GM18907 (cell line): ENCODE measurements at regions not wholly inside any gene's neighbourhood (a gene's known extent, or its start where the extent isn't known, plus 50 kb on each side); places are given as distances from the start of the nearest gene placed in this dataset.

Experiments used
- ATAC-seq: cut with Tn5 transposase; IDR thresholded peaks from one replicate; pipeline ENCODE4 v1.9.1; 2021; ENCODE audit warnings: mild to moderate bottlenecking, moderate library complexity; ENCODE audit not compliant: unreplicated experiment

DNA sequence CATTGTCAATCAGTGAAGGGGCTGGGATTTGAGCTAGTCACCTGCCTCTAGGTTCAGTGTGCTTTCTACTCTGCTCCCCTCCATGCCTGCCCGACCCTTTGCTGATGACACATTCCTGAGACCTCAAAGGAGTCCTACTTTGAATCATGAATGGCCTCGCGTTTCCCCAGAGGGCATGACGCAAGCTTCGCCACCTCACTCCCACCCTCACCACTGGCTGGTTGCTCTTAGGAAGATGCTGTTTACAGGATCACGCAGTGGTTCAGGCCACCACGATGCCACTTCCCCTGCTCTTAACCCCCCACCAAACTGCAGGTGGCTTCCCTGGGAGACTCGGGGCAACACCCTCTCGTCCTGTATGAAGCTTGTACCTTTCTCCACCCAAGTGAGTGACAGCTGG is 62.9 kb upstream of the B3GAT1 start:
- no peak for ATAC-seq

DNA sequence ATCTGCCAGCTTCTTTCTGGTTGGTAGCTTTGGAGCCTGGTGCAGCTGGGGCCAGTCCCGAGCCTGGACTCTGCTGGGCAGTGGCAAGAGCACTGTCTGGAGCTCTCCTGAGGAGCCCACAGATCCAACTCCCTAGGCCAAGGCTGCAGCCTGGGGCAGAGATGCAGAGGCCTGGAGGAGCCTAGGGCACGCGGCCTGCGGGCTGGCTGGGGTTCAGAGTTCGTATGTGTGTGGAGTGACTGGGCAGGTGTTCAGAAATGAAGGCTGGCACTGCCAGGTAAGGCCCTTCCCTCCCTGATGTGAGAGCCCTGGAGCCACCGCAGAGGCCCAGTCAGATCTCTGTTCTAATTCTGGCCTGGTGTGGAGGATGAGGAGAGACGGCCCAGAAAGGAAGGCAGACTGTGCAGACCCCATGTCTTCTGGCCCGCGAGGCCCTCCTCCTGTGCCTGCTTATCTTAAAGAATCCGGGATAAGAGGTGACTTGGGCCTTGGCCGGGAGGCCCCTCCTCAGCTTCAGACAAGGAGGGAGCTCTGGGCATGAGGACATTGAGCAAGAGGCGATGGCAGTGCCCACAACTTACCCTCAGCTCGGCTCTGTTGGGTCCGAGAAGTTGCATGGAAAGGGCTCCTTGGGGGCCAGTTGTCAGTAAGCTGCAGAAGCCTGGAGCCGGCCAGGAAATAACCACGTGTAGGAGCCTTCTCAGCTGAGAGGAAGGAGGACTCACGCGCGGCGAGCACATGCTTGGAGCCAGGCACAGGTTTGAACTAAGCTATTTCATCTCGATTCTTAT is 62.2 kb upstream of the B3GAT1 start:
- no peak for ATAC-seq

DNA sequence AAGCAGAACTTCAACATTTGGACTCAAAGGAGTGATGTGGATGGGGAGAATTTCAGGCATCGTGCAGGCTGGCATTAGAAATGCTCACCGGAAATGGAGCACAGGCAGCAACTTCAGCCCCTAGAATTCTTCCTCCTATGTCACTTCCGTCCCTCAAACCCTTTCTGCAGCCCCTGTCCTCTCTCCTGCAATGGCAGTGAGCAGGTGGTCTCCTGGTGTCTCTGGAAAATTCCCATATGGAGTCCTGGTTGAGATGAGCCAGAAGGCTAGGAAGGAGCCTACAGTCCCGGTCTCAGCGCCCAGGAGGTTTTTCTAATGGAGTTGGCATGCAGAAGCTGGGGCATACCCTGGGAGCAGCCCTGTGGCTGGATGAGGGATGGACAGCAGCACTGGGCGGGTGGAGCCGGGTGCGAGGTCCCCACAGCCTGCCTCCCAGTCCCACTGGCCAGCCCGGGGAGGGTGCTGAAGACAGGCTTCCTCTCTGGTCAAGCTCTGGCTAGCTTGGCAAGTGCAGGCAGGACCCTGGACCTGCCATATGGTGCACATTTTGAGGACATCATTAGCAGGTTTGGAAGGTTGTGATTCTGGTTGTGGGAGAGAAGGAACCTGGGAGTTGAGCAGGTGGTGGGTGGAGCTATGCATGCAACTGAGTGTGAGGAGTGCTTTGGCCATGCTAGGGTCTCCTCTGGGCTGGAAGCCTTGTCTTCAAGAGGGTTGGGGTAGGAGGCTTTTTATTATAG is 59.8 kb upstream of the B3GAT1 start:
- ATAC-seq, result no peak

DNA sequence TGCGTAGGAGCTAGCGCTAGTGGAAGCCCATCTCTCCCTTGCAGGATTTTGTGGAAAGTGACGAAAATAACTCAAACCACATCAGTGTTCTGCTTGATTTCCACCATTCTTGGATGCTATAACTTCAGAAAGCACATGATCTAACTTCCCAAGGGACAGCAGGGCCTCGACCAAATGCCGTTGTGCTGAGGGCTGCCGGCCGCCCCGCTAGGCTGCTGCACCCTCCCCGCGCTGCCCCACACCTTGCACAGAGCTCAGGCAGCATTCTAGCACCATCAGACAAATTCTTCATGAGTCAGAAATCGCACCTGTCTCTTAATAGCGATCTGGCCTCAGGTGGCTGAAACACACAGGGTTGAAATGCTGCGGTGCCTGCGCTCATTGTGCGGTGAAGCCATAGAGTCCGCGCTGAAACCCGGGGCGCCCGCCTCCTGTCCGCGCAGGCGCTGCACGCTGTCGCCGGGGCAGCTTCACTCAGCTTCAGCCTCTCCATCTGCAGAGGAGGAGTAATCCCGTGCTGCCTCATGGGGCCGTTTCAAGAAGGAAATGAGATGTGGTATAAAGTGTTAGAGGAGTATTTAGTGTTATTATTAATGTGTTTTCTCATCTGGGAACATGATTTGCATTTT is 59.2 kb upstream of the B3GAT1 start:
- no peak for ATAC-seq

DNA sequence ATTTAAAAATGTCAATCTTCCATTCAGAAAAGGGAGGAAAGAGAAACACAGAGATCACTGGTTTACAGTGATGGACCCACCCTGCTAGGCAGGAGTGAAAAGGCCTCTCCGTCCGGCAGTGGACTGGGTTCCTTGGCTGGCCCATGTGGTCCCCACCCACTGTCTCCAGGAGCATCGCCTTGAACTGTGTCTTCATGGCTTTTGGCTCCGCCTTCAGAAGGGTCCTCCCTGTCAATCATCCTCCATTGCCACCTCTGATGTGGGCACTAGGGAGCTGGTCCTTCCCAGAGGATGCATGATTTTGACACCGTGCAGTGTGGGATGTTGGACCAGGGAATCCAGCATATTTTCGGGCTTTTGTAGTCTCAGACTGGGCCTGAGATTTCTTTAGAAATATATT is 58.2 kb upstream of the B3GAT1 start:
- ATAC-seq, result no peak

DNA sequence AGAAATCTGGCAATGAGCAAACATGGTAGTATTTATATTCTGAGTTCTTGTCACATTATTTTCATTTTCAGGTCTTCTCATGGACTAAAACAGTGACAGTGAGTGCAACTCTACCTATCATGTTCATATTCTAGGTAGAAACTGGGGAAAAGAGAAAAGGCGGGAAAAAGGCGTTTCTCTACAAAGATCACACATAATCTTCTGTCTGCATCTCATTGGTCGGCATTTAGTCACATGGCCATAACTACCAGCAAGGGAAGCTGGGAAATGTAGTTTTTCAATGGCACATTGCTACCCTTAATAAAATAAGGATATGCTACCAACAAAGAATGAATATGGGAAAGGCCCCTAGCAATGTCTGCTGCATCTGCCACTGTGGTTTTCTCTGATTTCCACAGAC is 57.6 kb upstream of the B3GAT1 start:
- ATAC-seq, result no peak

DNA sequence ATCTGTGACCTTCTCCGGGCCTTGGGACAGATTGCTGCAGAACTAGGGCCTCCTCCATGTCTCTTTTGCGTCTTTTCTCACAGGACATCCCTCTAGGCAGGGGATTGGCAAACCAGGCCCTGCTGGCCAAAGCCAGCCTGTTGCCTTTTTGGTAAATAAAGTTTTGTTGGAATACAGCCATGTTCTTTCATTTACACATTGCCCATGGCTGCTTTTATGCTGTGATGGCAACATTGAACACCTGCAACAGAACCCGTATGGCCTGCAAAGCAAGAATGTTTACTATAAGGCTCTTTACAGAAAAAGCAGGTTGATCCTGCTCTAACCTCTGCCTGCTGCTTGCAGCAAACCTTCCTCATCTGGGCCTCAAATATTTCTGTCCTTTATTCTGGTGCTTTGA is 56.8 kb upstream of the B3GAT1 start:
- no peak for ATAC-seq

DNA sequence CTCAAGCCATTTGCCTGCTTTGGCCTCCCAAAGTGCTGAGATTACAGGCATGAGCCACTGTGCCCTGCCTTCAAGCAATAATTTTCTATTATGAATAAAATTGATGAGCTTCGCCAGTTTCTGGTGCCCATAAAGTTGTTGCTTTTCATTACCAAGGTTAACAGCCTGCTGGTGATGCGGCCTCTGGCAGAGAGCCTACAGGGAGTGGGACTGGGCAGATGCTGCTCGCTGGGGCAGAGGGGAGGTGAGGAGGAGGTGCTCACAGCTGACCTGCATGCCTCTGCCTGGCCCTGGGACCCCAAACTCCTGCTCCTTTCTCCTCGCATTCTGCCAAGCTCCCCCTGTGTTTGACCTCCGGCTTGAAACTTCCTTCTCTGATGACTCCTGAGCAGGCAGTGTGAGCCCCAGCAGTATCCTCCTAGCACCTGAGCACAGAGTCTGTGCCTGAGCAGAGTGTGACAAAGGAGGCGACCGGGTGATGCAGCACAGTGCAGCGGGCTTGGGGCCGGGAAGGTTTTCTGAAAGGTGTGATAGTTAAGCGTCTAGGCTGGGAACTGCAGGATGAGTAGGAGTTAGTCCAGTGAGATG is 56.1 kb upstream of the B3GAT1 start:
- no peak for ATAC-seq

DNA sequence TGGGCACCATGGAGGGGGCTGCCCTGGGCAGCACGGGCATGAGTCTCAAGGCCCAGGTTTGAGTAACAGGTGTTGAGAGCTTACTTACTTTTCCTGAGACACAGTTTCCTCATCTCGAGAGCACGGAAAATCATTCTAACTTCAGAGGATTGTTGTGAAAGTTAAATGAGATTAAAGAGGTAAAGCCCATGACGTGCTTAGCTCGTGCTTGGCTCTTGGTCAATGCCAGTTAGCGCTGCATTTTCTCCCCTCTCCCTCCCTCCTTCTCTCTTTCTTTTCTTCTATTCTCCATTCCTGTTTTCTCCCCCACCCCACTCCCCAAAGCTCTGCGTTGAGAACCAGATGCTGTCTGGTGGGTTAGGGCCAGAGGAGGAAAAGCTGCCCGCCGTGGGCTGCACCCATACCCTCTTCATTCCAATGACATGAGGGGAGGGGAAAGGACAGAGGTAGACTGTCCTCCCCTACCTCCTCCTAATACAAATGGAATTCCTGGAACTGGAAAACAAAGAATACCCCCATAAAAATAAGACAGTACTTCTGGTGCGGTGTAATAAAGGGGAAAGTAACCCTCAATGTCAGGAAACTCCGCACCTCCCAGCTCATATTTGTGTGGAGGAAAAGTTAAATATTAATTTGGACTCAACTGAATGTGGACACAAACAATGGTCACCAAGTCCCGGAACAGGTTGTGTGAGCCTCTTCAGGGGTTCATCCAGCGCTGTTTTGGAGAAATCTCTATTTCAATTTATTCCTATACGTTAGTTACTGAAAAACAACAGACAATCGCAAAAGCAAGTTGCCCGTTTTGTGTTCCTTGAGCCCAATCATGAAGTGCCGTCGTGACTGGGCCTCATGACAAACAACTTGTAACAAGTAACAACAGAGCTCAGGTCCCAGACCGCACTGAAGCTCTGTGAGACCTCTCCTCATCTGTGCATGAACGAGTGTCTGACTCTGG is 54.8 kb upstream of the B3GAT1 start:
- no peak for ATAC-seq

DNA sequence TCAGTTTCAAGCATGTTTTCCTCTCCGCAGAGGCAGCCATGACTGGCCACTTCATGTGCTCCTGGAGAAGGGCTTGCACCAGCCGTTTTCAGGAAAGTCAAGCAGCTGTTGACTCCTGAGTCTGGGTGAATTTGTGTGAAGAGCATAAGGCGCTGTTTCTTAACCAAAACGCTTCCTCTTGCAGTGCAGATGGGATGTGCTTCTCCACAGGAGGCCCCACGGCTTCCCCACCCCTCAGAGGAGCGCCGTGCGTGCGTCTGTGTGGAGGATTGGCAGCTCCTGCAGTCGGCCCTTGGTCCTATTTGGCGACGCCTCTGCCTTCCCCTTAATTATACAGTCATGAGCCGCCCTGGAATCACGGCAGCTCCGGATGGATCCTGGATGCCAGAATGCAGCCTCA is 54.1 kb upstream of the B3GAT1 start:
- no peak for ATAC-seq

DNA sequence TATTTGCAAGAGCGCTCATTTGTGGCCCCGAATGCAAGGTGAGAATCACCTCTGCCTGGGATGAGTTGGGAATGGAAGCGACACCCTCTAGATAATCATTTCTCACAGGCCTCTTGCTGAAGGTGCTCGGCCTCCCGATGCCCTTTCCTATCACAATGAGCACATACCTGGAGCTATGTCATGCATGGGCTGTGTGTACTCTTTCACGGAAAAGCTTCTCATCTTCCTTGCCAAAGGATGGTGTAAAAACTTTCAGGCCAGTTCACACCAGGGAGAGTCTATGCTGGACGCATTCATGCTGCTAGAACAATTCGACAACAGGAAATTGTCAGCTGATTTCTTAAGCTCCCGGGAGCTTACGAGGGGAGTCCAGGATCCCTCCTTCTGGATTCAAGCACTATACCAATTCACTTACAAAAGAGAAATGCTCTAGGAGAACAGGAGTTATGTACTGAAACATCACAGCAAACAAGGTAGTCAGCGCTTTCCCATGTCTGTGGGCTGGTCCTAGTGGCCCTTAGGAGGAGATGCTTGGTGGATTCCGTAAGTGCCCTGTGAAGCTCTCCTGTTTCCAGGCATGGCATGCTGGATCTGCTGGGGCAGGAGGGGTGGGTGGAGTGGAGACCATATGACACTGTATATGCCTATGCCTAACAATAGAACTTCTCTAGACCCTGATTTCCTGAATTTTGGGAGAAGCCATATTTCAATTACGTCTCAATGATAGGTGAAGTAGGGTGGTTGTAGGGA is 53.1 kb upstream of the B3GAT1 start:
- no peak for ATAC-seq

DNA sequence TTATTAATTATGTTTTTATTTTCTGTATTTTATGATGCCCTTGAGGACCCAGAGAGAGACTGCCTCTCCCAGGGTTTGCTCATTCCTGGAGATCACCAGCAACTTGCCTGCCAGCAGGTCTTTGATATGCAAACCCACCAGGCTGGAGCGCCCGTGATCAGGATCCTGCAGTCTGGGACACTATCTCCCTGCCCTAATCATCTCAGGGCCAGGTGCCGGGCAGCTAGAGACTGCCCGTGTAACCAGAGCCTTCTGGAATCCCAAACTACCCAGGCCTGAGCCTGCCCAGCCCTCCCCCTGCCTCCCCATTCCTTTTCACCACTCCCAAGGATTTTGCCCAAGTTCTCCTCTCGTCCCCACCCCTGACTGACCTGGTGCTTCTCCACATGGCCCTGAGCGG is 52.2 kb upstream of the B3GAT1 start:
- no peak for ATAC-seq

DNA sequence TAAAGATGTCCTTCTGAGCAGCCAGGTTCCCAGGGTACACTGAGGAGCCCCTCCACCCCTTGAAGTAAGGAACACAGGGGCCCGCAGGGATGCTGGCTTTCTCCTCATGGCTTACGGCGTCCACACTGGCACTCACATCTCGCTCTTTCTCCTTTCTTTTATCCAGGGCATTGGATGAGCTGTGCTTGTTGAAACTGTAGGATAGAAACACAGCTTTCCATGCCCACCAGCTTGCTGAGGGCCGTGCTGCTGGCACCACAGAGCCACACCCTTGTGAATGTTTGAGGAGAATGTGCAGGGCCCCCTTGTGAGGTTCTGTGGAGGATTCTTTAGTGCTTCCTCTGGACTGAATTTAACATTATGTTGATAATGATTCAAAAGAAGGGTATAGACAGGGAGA is 51.7 kb upstream of the B3GAT1 start:
- no peak for ATAC-seq
